ENCODE measurements at regions not wholly inside any gene's neighbourhood (a gene's known extent, or its start where the extent isn't known, plus 50 kb on each side); places are given as distances from the start of the nearest gene placed in this dataset.

- peaks cover 9% of the 10 kb centered on the region for H3K4me1 Mint-ChIP-seq
- H3K27ac Mint-ChIP-seq (ENCODE audit: unreplicated experiment) = no peak overlapping the region
- no peaks in the 10 kb centered on the region for H3K36me3 Mint-ChIP-seq (ENCODE audit: low read depth)
- no peak for TF ChIP-seq CTCF (conservative IDR thresholded peaks at IDR 0.05)
- H3K4me3 Mint-ChIP-seq = no peak overlapping the region
- no peak for DNase-seq (ENCODE audit: low read depth, low spot score)
- H3K27me3 Mint-ChIP-seq (ENCODE audit: low read depth) = no peaks in the 10 kb centered on the region
- H3K9me3 Mint-ChIP-seq = no peaks in the 10 kb centered on the region
These were observed 567.3 kb upstream of the KLF4 start for GRCh38 chr9:108056805-108057386.

GRCh38 chr9:108056084-108056804 is 566.7 kb upstream of the KLF4 start:
- Mint-ChIP-seq H3K27ac (ENCODE audit: unreplicated experiment) (no peak overlapping the region), H3K4me1 (peaks cover 9% of the 10 kb centered on the region), H3K4me3 (no peak overlapping the region), H3K9me3 (no peaks in the 10 kb centered on the region), H3K36me3 (ENCODE audit: low read depth) (no peaks in the 10 kb centered on the region), H3K27me3 (ENCODE audit: low read depth) (peaks cover 2% of the 10 kb centered on the region)
- no peak for TF ChIP-seq CTCF (conservative IDR thresholded peaks at IDR 0.05)
- DNase-seq (ENCODE audit: low read depth, low spot score) = no peak

- no peak for TF ChIP-seq CTCF (conservative IDR thresholded peaks at IDR 0.05)
- no peak overlapping the region for H3K4me3 Mint-ChIP-seq
- no peak overlapping the region for H3K27ac Mint-ChIP-seq (ENCODE audit: unreplicated experiment)
- H3K36me3 Mint-ChIP-seq (ENCODE audit: low read depth) = no peaks in the 10 kb centered on the region
- H3K4me1 Mint-ChIP-seq = peaks cover 9% of the 10 kb centered on the region
- H3K9me3 Mint-ChIP-seq = no peaks in the 10 kb centered on the region
- H3K27me3 Mint-ChIP-seq (ENCODE audit: low read depth) = peaks cover 2% of the 10 kb centered on the region
- DNase-seq (ENCODE audit: low read depth, low spot score) = no peak
These were observed 564.6 kb upstream of the KLF4 start for GRCh38 chr9:108054131-108054630.

- H3K36me3 Mint-ChIP-seq (ENCODE audit: low read depth) = no peaks in the 10 kb centered on the region
- peaks cover 2% of the 10 kb centered on the region for H3K27me3 Mint-ChIP-seq (ENCODE audit: low read depth)
- no peaks in the 10 kb centered on the region for H3K9me3 Mint-ChIP-seq
- no peak overlapping the region for H3K4me3 Mint-ChIP-seq
- no peak for DNase-seq (ENCODE audit: low read depth, low spot score)
- TF ChIP-seq CTCF (conservative IDR thresholded peaks at IDR 0.05) = no peak
- no peak overlapping the region for H3K27ac Mint-ChIP-seq (ENCODE audit: unreplicated experiment)
- peaks cover 9% of the 10 kb centered on the region for H3K4me1 Mint-ChIP-seq
These were observed 564.0 kb upstream of the KLF4 start for GRCh38 chr9:108053555-108054061.

GRCh38 chr9:108052431-108053080 is 563.0 kb upstream of the KLF4 start:
- no peak for TF ChIP-seq CTCF (conservative IDR thresholded peaks at IDR 0.05)
- H3K9me3 Mint-ChIP-seq = no peaks in the 10 kb centered on the region
- peaks cover 2% of the 10 kb centered on the region for H3K27me3 Mint-ChIP-seq (ENCODE audit: low read depth)
- peaks cover 9% of the 10 kb centered on the region for H3K4me1 Mint-ChIP-seq
- no peak for DNase-seq (ENCODE audit: low read depth, low spot score)
- H3K27ac Mint-ChIP-seq (ENCODE audit: unreplicated experiment) = no peak overlapping the region
- H3K4me3 Mint-ChIP-seq = no peak overlapping the region
- no peaks in the 10 kb centered on the region for H3K36me3 Mint-ChIP-seq (ENCODE audit: low read depth)

Data from neural crest cell (in vitro differentiated cells).